Epithelial cell of prostate (primary cell): ENCODE measurements at regions not wholly inside any gene's neighbourhood (a gene's known extent, or its start where the extent isn't known, plus 50 kb on each side); places are given as distances from the start of the nearest gene placed in this dataset.
"Not testable (repeated sequence)": the region's sequence is repeated elsewhere in the genome, so short reads cannot be mapped to it uniquely, and the experiment has no call there.

ENCODE experiments used
- DNase-seq: peaks from one replicate; pipeline ENCODE4 v3.0.0-alpha.2; 2011; ENCODE audit warnings: low read depth, low spot score
- H3K27ac ChIP-seq: fragments of 450-650 bp; 2 replicates; pipeline ENCODE4 v1.5.1; 2017; ENCODE audit warnings: mild to moderate bottlenecking

- H3K27ac ChIP-seq = no peak overlapping the region
- DNase-seq = no peak
These were observed 481.2 kb upstream of the DIPK2B start for GRCh38 chrX:45681891-45682290.

- no peak for DNase-seq
These were observed 469.2 kb upstream of the DIPK2B start for GRCh38 chrX:45669715-45670340.

GRCh38 chrX:45668686-45669443 lies 468.2 kb upstream of the DIPK2B start:
- no peak overlapping the region for H3K27ac ChIP-seq
- peak; percentile 20 for DNase-seq

More at GRCh38 chrX:45669715-45670340, 469.2 kb upstream of the DIPK2B start:
- no peak overlapping the region for H3K27ac ChIP-seq

GRCh38 chrX:45667666-45668065 lies 467.0 kb upstream of the DIPK2B start:
- no peak for DNase-seq
- H3K27ac ChIP-seq = no peak overlapping the region

- no peak for DNase-seq
These were observed 464.1 kb upstream of the DIPK2B start for GRCh38 chrX:45664727-45665290.

GRCh38 chrX:45660477-45660876 lies 459.8 kb upstream of the DIPK2B start:
- no peak overlapping the region for H3K27ac ChIP-seq
- no peak for DNase-seq

More at GRCh38 chrX:45664727-45665290, 464.1 kb upstream of the DIPK2B start:
- no peak overlapping the region for H3K27ac ChIP-seq

GRCh38 chrX:45633419-45633818 lies 432.7 kb upstream of the DIPK2B start:
- H3K27ac ChIP-seq = no peak overlapping the region
- no peak for DNase-seq

- no peak for DNase-seq
- no peak overlapping the region for H3K27ac ChIP-seq
These were observed 431.8 kb upstream of the DIPK2B start for GRCh38 chrX:45632506-45632905.

GRCh38 chrX:45630078-45630477 lies 429.4 kb upstream of the DIPK2B start:
- no peak overlapping the region for H3K27ac ChIP-seq
- no peak for DNase-seq

- no peak overlapping the region for H3K27ac ChIP-seq
- no peak for DNase-seq
These were observed 427.4 kb upstream of the DIPK2B start for GRCh38 chrX:45628041-45628440.

GRCh38 chrX:45623266-45623665 lies 422.6 kb upstream of the DIPK2B start:
- H3K27ac ChIP-seq = peak overlapping the region; percentile 85
- DNase-seq = no peak

- peak overlapping the region; percentile 85 for H3K27ac ChIP-seq
- peak; percentile 2 for DNase-seq
These were observed 421.9 kb upstream of the DIPK2B start for GRCh38 chrX:45622538-45622937.

- H3K27ac ChIP-seq = peak overlapping the region; percentile 85
- no peak for DNase-seq
These were observed 421.4 kb upstream of the DIPK2B start for GRCh38 chrX:45622042-45622423.

- peak overlapping the region; percentile 85 for H3K27ac ChIP-seq
- DNase-seq = peak; percentile 27
These were observed 420.8 kb upstream of the DIPK2B start for GRCh38 chrX:45621376-45622041.

- H3K27ac ChIP-seq = no peak overlapping the region
- DNase-seq = no peak
These were observed 418.6 kb upstream of the DIPK2B start for GRCh38 chrX:45619290-45619689.

GRCh38 chrX:45615591-45615990 lies 414.9 kb upstream of the DIPK2B start:
- not testable (repeated sequence) for DNase-seq, H3K27ac ChIP-seq

GRCh38 chrX:45614853-45615252 lies 414.2 kb upstream of the DIPK2B start:
- no peak for DNase-seq
- no peak overlapping the region for H3K27ac ChIP-seq

- H3K27ac ChIP-seq = no peak overlapping the region
- no peak for DNase-seq
These were observed 401.5 kb upstream of the DIPK2B start for GRCh38 chrX:45602151-45602550.

- no peak for DNase-seq
- no peak overlapping the region for H3K27ac ChIP-seq
These were observed 400.4 kb upstream of the DIPK2B start for GRCh38 chrX:45601052-45601451.

- no peak for DNase-seq
- H3K27ac ChIP-seq = no peak overlapping the region
These were observed 398.2 kb upstream of the DIPK2B start for GRCh38 chrX:45598861-45599260.
